Upper lobe of right lung (tissue), 1 donor: ENCODE measurements at regions not wholly inside any gene's neighbourhood (a gene's known extent, or its start where the extent isn't known, plus 50 kb on each side); places are given as distances from the start of the nearest gene placed in this dataset.

ENCODE experiments used
- ATAC-seq: fragments of 200-7000 bp; cut with Tn5 transposase; one replicate; pipeline ENCODE4 v1.9.1; 2020; ENCODE audit warnings: mild to moderate bottlenecking, moderate library complexity
- DNase-seq: peaks from one replicate; pipeline ENCODE4 v3.0.0-alpha.2; 2020
- H3K27ac ChIP-seq: fragments of 200-600 bp; one replicate; pipeline ENCODE4 v1.8.0; 2022
- H3K27me3 ChIP-seq: fragments of 200-600 bp; one replicate; pipeline ENCODE4 v1.8.0; 2022; ENCODE audit warnings: mild to moderate bottlenecking
- H3K36me3 ChIP-seq: fragments of 200-600 bp; one replicate; pipeline ENCODE4 v1.8.0; 2022
- H3K4me1 ChIP-seq: fragments of 200-600 bp; one replicate; pipeline ENCODE4 v1.8.0; 2022
- H3K4me3 ChIP-seq: fragments of 200-600 bp; one replicate; pipeline ENCODE4 v1.8.0; 2022; ENCODE audit warnings: mild to moderate bottlenecking
- H3K9me3 ChIP-seq: fragments of 200-600 bp; one replicate; pipeline ENCODE4 v1.8.0; 2022
- intact Hi-C: fragments of 100-400 bp; cut with DNase I; formaldehyde crosslinking; loops from one replicate; pipeline ENCODE4 v1.11.0; 2022
- TF ChIP-seq, protein P1 (sequence below): fragments of 200-600 bp; IDR thresholded peaks from one replicate; pipeline ENCODE4 v1.8.0; 2022; ENCODE audit warnings: antibody characterized with exemption
- donor health status: DM: no; HTN: yes; CAD: no; lungs with severe emphysema.

DNA sequence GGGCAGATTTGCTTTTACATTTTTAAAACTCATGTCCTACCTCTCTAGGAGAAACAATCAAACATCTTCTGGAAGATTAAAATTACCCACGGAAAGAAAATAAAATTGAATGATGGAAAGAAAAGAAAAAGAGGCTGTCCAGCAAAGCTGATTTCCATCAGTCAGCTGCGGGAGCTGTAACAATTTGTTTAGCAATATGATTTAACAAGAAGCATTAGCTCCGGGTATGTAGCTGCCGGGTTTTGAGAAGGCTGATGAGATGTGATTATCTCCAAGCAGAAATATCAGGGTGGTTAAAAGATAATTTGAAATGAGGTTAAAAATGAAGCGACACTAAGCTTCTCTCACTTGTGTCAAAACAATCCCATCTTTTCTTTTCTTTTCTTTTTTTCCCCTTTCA lies 608.9 kb upstream of the SALL1 start:
- ATAC-seq = no peak
- DNase-seq = no peak
- TF ChIP-seq, protein P1, sequence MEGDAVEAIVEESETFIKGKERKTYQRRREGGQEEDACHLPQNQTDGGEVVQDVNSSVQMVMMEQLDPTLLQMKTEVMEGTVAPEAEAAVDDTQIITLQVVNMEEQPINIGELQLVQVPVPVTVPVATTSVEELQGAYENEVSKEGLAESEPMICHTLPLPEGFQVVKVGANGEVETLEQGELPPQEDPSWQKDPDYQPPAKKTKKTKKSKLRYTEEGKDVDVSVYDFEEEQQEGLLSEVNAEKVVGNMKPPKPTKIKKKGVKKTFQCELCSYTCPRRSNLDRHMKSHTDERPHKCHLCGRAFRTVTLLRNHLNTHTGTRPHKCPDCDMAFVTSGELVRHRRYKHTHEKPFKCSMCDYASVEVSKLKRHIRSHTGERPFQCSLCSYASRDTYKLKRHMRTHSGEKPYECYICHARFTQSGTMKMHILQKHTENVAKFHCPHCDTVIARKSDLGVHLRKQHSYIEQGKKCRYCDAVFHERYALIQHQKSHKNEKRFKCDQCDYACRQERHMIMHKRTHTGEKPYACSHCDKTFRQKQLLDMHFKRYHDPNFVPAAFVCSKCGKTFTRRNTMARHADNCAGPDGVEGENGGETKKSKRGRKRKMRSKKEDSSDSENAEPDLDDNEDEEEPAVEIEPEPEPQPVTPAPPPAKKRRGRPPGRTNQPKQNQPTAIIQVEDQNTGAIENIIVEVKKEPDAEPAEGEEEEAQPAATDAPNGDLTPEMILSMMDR = no peak
- Histone ChIP-seq H3K36me3 (no peaks in the 10 kb centered on the region), H3K4me3 (no peak overlapping the region), H3K9me3 (no peaks in the 10 kb centered on the region), H3K4me1 (no peaks in the 10 kb centered on the region), H3K27me3 (no peaks in the 10 kb centered on the region), H3K27ac (no peak overlapping the region)
- intact Hi-C loops = no loop called here

GRCh38 chr16:51759329-51759728 lies 608.3 kb upstream of the SALL1 start:
- no peaks in the 10 kb centered on the region for H3K9me3 ChIP-seq
- ATAC-seq (no peak), DNase-seq (no peak)
- TF ChIP-seq, protein P1 = no peak
- no peak overlapping the region for H3K4me3 ChIP-seq
- intact Hi-C loops = no loop called here
- no peak overlapping the region for H3K27ac ChIP-seq
- H3K27me3 ChIP-seq = no peaks in the 10 kb centered on the region
- H3K4me1 ChIP-seq = no peaks in the 10 kb centered on the region
- no peaks in the 10 kb centered on the region for H3K36me3 ChIP-seq

DNA sequence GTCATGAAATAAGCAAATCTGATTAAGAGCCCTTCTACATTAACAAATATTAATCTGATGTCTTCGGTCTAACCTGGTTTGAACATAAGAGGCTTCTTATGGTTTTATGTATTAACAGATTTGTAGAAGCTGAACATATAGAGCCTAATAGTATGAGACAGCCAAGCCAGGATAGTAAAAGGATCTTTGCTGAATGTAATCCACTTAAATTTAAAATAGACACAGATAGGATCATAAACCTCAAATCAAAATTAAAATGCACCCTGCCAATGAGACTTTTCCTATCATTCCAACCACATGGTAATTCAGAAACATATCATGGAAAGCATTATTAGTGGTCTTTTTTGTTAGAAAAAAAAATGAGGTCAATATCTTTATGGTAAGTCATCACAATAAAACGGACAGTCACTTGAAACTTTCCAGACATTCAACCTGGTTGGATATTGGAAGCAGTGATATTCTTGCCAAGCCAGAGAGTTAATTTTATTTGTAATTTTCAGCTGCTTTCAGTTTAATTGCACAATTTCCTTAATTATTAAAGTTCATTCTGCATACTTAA lies 606.9 kb upstream of the SALL1 start:
- Histone ChIP-seq H3K4me1 (no peaks in the 10 kb centered on the region), H3K27ac (no peak overlapping the region), H3K27me3 (no peaks in the 10 kb centered on the region), H3K9me3 (no peaks in the 10 kb centered on the region), H3K4me3 (no peak overlapping the region), H3K36me3 (no peaks in the 10 kb centered on the region)
- ATAC-seq (no peak), DNase-seq (no peak)
- TF ChIP-seq, protein P1 = no peak
- intact Hi-C loops = no loop called here

DNA sequence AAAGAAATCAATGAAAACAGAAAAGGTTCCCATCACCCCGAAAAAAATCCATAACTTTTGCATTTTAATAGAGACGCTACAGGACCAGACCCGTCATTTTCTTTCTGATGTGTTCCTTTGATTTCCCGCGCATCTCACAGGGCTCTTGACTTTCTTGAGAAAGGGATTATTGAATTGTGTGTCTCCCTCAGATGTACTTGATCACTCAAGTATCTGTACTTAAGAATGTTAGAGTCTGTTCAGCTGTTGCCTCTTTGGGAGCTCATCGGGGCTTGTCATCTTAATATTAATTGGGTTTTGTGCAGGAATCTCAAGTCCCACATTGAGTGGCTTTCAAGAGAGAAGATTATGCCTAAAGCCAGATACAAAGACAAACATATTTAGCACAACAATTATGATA lies 606.4 kb upstream of the SALL1 start:
- H3K27me3 ChIP-seq = no peaks in the 10 kb centered on the region

DNA sequence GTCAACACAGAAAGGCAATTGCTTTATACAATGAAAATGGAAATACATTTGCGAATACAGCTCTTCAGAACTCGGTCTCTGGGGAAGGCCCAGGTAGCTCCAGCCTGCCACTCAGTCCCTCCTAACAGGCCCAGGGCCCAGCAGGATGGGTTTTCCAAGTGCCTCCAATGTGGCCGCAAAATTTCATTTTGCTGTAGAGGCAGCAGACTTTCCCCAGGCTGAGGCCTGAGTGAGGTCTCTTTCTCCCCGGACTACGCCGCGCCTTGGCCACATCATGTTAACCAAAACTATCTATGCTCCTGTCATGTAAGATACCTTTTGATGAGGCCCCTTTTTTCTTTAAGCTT lies 606.0 kb upstream of the SALL1 start:
- Histone ChIP-seq H3K9me3 (no peaks in the 10 kb centered on the region), H3K4me1 (no peaks in the 10 kb centered on the region), H3K27me3 (no peaks in the 10 kb centered on the region), H3K4me3 (no peak overlapping the region), H3K27ac (no peak overlapping the region), H3K36me3 (no peaks in the 10 kb centered on the region)
- DNase-seq = no peak
- TF ChIP-seq, protein P1 = no peak
- intact Hi-C loops = no loop called here
- ATAC-seq = no peak

More for the DNA sequence above, 606.4 kb upstream of the SALL1 start:
- intact Hi-C loops = no loop called here
- ATAC-seq (no peak), DNase-seq (no peak)
- no peaks in the 10 kb centered on the region for H3K4me1 ChIP-seq
- H3K36me3 ChIP-seq = no peaks in the 10 kb centered on the region
- no peak overlapping the region for H3K27ac ChIP-seq
- TF ChIP-seq, protein P1 = no peak
- H3K4me3 ChIP-seq = no peak overlapping the region
- no peaks in the 10 kb centered on the region for H3K9me3 ChIP-seq
